Gastrocnemius medialis (tissue), 4 donors: ENCODE measurements at regions not wholly inside any gene's neighbourhood (a gene's known extent, or its start where the extent isn't known, plus 50 kb on each side); places are given as distances from the start of the nearest gene placed in this dataset.

Experiments
- ATAC-seq, 2 donors: fragments of 150-250 bp; one replicate each; pipeline ENCODE4 v1.9.1; 2016
- DNase-seq, 2 donors: peaks; one replicate each; pipeline ENCODE4 v3.0.0-alpha.2; 2019
- H3K27ac ChIP-seq, 4 donors: fragments of 200-600 bp; sonication (generic); 1 replicate in 1 of 4; 2 replicates in 3 of 4; pipeline ENCODE4 v1.5.1; 2016 to 2018; ENCODE audit warnings: mild to moderate bottlenecking in 2 of 4, moderate library complexity in 1 of 4
- H3K27me3 ChIP-seq, 3 donors: fragments of 200-600 bp; sonication (generic) in 2 of 3; 1 replicate in 1 of 3; 2 replicates in 2 of 3; pipeline versions ENCODE4 v1.5.1 to v1.6.0; 2016 to 2019; ENCODE audit warnings: mild to moderate bottlenecking in 1 of 3, moderate library complexity in 1 of 3
- H3K36me3 ChIP-seq, 2 donors: fragments of 200-600 bp; sonication (generic) in 1 of 2; one replicate each; pipeline ENCODE4 v1.5.1; 2017 to 2018
- H3K4me1 ChIP-seq, 2 donors: fragments of 200-600 bp; sonication (generic) in 1 of 2; one replicate each; pipeline ENCODE4 v1.5.1; 2016 to 2017; ENCODE audit warnings: mild to moderate bottlenecking in 2 of 2
- H3K4me3 ChIP-seq, 4 donors: fragments of 200-600 bp; sonication (generic) in 3 of 4; 1 replicate in 1 of 4; 2 replicates in 3 of 4; pipeline ENCODE4 v1.5.1; 2016 to 2019; ENCODE audit warnings: mild to moderate bottlenecking in 2 of 4
- H3K9me3 ChIP-seq, 3 donors: fragments of 200-600 bp; sonication (generic) in 2 of 3; 1 replicate in 1 of 3; 2 replicates in 2 of 3; pipeline ENCODE4 v1.5.1; 2016 to 2019
- POLR2A ChIP-seq, 2 donors: fragments of 450-650 bp; IDR thresholded peaks; one replicate each; pipeline ENCODE4 v1.6.1; 2017; ENCODE audit warnings: antibody characterized with exemption in 2 of 2, mild to moderate bottlenecking in 2 of 2, moderate library complexity in 2 of 2
- in situ Hi-C, 4 donors: fragments of 200-750 bp; cut with MboI; loops; one replicate each; pipeline versions ENCODE4 v1.15.0 to v1.8.0; 2017; ENCODE audit warnings: low sequenced_read_pairs in 4 of 4
- intact Hi-C: fragments of 100-400 bp; cut with DNase I; formaldehyde crosslinking; loops from one replicate; pipeline ENCODE4 v1.15.1; 2023; ENCODE audit warnings: low total_unique reads
- TF ChIP-seq, protein P1 (sequence below), 5 experiments: fragments of 450-650 bp in 3 of 5; fragments of 200-600 bp in 2 of 5; sonication (generic) in 2 of 5; IDR thresholded peaks in 4 of 5; conservative IDR thresholded peaks in 1 of 5; 1 replicate in 4 of 5; 2 replicates in 1 of 5; pipeline ENCODE4 v1.5.1; 2016 to 2019; ENCODE audit warnings: antibody characterized with exemption in 5 of 5, mild to moderate bottlenecking in 3 of 5, moderate library complexity in 3 of 5

DNA sequence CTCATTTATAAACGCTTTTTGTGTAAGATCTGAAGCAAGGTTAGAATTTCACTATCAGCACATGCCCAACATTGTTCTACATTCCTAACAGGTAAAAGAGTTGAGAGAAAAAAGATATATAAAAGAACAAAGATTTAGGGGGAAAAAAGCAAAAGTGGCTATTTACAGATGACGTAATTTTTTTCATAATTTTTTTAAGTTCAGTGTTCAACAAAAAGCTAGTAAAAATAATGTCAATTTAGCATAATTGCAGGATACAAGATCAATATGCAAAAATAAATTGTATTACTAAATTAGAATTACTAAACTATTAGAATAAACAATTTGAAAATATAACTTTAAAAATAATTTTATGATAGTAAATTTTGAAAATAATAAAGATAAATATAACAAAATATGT is 405.0 kb downstream of the SEMA3D start:
- H3K4me3 ChIP-seq: no peak overlapping the region
- DNase-seq (no peak), ATAC-seq (no peak)
- intact Hi-C loops: no loop called here
- in situ Hi-C loops: no loop called here
- H3K27me3 ChIP-seq: no peaks in the 10 kb centered on the region
- peaks cover 0 to 5% of the 10 kb centered on the region in 2 donors for H3K4me1 ChIP-seq
- TF ChIP-seq, protein P1, sequence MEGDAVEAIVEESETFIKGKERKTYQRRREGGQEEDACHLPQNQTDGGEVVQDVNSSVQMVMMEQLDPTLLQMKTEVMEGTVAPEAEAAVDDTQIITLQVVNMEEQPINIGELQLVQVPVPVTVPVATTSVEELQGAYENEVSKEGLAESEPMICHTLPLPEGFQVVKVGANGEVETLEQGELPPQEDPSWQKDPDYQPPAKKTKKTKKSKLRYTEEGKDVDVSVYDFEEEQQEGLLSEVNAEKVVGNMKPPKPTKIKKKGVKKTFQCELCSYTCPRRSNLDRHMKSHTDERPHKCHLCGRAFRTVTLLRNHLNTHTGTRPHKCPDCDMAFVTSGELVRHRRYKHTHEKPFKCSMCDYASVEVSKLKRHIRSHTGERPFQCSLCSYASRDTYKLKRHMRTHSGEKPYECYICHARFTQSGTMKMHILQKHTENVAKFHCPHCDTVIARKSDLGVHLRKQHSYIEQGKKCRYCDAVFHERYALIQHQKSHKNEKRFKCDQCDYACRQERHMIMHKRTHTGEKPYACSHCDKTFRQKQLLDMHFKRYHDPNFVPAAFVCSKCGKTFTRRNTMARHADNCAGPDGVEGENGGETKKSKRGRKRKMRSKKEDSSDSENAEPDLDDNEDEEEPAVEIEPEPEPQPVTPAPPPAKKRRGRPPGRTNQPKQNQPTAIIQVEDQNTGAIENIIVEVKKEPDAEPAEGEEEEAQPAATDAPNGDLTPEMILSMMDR (IDR thresholded peaks at IDR 0.05 in 4 of 5, conservative IDR thresholded peaks at IDR 0.05 in 1 of 5): no peak
- TF ChIP-seq POLR2A (IDR thresholded peaks at IDR 0.05): no peak
- H3K27ac ChIP-seq: no peak overlapping the region
- H3K36me3 ChIP-seq: no peaks in the 10 kb centered on the region
- H3K9me3 ChIP-seq: no peaks in the 10 kb centered on the region

DNA sequence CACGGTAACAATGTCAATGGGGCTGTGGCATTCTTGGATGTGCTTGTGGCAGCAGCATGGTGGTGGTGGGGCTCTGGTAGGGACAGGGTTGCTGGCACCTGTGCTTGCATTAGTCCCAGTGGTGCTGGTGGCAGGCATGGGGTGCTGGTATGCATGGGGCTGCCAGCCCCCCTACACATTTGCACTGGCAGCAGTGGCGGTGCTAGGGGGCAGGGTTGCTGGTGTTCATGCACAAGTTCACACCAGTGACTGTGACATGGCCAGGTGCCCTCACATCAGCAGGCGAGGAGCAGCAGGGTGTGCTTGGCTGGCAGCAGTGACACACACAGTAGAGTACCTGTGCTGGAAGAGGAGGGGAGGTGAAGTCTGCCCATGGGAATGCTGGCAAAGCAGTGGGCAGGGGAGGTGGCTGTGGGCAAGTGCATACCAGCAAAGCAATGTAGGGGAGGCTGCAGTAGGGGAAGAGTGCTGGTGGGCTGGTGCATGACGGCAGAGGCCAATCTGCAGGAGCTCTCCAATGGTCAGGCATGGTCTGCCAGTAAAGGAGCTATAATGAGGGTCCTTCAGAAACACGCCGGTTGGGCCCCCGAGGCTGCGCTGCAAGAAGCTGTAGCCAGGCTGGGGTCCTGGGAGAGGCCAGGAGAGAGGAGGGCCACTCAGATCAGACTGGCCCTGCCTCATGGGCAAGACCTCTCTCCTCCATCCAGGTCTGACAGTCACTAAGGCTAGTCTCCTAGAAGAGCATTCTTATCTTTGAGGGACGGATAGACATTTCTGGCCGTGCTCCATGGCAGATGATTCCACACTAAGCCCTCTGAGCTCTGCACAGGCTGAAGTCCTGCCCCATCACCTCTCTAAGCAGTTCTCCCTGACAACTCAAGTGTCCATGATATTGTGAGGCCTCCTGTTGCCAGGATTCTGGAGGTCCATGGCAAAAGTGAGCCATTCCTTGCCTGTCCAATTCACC is 406.4 kb downstream of the SEMA3D start:
- no peak for TF ChIP-seq POLR2A (IDR thresholded peaks at IDR 0.05)
- TF ChIP-seq, protein P1 (IDR thresholded peaks at IDR 0.05 in 4 of 5, conservative IDR thresholded peaks at IDR 0.05 in 1 of 5): no peak
- Histone ChIP-seq H3K9me3 (no peaks in the 10 kb centered on the region), H3K27ac (no peak overlapping the region), H3K4me3 (no peak overlapping the region), H3K27me3 (no peaks in the 10 kb centered on the region), H3K4me1 (peaks cover 0 to 5% of the 10 kb centered on the region in 2 donors), H3K36me3 (no peaks in the 10 kb centered on the region)
- in situ Hi-C loops (no loop called here), intact Hi-C loops (no loop called here)
- DNase-seq (no peak), ATAC-seq (no peak)

DNA sequence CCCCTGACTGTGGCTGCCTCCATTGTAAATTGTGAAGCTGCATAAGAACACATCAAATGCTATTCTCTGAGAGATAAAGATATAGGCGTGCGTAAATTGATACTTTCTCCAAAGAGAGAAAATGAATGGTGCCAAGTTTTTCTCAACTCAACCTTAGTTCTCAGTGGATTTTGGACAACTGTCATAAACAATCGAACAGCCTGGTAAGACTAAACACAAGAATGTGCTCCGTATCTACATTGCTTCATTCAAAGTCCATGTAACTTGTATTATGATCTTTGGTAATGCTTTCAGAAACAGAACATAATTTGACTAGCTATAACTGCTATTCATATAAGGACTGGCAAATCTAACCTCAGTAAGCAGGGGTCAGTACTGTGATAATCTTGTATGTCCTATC is 429.1 kb downstream of the SEMA3D start:
- Histone ChIP-seq H3K27ac (no peak overlapping the region), H3K4me1 (no peaks in the 10 kb centered on the region), H3K4me3 (no peak overlapping the region), H3K36me3 (no peaks in the 10 kb centered on the region), H3K27me3 (no peaks in the 10 kb centered on the region), H3K9me3 (no peaks in the 10 kb centered on the region)
- in situ Hi-C loops: no loop called here
- no peak for DNase-seq
- no peak for TF ChIP-seq POLR2A (IDR thresholded peaks at IDR 0.05)
- TF ChIP-seq, protein P1 (IDR thresholded peaks at IDR 0.05 in 4 of 5, conservative IDR thresholded peaks at IDR 0.05 in 1 of 5): no peak
- no peak for ATAC-seq
- intact Hi-C loops: no loop called here

DNA sequence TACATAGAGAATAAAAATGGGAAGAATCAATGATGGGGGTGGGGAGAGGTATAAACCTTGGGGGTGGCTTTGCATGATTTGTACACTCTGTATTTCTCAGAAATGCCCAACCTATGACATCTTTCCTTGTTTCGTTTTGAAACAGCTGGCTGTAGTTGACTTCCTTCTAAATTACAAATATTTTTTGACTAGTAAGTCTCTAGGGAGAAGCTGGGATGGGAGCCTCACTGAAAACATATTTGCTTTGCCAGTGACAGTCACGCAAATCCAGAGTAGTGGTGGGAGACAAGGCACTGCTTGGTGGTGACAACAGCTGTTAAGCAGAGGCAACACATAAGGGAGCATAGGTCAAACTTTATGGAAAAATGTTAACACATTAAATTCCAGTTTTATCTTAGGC is 440.5 kb downstream of the SEMA3D start:
- Histone ChIP-seq H3K4me1 (no peaks in the 10 kb centered on the region), H3K36me3 (no peaks in the 10 kb centered on the region), H3K27me3 (no peaks in the 10 kb centered on the region), H3K4me3 (no peak overlapping the region), H3K9me3 (no peaks in the 10 kb centered on the region), H3K27ac (no peak overlapping the region)
- peak; percentile 66 to 72 for ATAC-seq
- TF ChIP-seq, protein P1 (IDR thresholded peaks at IDR 0.05 in 4 of 5, conservative IDR thresholded peaks at IDR 0.05 in 1 of 5): no peak
- no peak for TF ChIP-seq POLR2A (IDR thresholded peaks at IDR 0.05)
- intact Hi-C loops (no loop called here), in situ Hi-C loops (no loop called here)
- DNase-seq: no peak
